ENCODE measurements at regions not wholly inside any gene's neighbourhood (a gene's known extent, or its start where the extent isn't known, plus 50 kb on each side); places are given as distances from the start of the nearest gene placed in this dataset.

DNA sequence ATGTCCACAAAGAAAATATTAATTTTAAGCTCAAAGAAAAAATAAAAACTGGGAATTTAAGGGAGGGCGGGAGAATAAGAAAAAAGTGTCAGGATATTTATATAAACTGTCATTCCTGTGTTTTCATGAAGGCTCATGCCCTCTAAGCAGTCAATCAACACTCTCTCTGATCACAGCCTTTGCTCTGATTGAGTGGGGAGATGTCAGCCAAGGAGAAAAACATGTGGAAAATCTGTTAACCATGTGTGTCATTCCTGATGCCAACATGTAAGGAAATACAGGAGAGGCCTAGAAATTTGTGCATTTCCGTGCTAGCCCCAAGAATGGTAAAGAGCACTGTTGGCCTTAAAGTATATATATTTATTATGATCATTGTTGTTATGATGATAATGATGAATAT, 137.9 kb upstream of the IRX5 start:
- TF ChIP-seq POLR2A (IDR thresholded peaks at IDR 0.05) (no peak), POLR2AphosphoS5 (IDR thresholded peaks at IDR 0.05) (no peak), EP300 (IDR thresholded peaks at IDR 0.05) (no peak)
- TF ChIP-seq, protein P1, sequence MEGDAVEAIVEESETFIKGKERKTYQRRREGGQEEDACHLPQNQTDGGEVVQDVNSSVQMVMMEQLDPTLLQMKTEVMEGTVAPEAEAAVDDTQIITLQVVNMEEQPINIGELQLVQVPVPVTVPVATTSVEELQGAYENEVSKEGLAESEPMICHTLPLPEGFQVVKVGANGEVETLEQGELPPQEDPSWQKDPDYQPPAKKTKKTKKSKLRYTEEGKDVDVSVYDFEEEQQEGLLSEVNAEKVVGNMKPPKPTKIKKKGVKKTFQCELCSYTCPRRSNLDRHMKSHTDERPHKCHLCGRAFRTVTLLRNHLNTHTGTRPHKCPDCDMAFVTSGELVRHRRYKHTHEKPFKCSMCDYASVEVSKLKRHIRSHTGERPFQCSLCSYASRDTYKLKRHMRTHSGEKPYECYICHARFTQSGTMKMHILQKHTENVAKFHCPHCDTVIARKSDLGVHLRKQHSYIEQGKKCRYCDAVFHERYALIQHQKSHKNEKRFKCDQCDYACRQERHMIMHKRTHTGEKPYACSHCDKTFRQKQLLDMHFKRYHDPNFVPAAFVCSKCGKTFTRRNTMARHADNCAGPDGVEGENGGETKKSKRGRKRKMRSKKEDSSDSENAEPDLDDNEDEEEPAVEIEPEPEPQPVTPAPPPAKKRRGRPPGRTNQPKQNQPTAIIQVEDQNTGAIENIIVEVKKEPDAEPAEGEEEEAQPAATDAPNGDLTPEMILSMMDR (IDR thresholded peaks at IDR 0.05) = no peak

Measured in suprapubic skin (tissue), 4 donors.